HG03095 (cell line): ENCODE measurements at regions not wholly inside any gene's neighbourhood (a gene's known extent, or its start where the extent isn't known, plus 50 kb on each side); places are given as distances from the start of the nearest gene placed in this dataset.

ENCODE experiments used
- ATAC-seq: cut with Tn5 transposase; IDR thresholded peaks from one replicate; pipeline ENCODE4 v1.9.1; 2021; ENCODE audit warnings: moderate library complexity; ENCODE audit not compliant: unreplicated experiment

DNA sequence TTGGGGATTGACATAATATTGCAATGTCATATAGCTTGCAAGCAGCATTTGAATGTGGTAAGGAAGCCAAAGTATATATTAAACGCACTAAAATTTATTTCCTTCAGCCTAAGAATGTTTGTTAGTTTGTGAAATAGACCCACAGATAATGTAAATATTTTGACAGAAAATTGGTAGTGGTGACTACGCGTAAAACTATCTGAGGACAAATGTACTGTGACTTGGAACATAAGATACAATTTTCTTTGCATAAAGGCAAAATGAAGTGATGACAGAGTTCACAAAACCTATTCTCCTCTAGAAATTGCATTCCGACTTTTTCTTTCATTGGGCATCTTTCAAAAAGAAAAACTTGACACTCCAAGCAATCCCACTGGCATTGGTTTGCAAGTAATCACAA lies 411.1 kb upstream of the LRATD1 start:
- ATAC-seq: no peak

DNA sequence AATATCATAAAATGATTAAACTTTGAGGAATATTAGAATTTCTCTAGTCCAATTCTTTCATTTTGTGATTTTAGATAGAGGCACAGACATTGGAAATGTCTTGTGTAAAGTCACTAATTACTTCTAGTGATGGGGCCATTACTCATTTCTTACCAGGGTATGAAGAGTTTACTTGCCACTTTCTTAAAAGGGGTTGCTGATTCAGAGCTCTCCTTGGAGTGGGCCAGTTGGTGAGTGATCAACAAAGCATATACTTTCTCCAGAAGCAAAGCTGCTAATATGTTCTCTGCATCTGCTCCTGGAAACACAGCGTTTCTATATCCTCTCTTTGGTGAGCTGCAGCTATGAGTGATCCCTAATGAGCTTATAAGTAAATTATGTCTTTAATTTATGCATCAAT lies 408.9 kb upstream of the LRATD1 start:
- no peak for ATAC-seq

DNA sequence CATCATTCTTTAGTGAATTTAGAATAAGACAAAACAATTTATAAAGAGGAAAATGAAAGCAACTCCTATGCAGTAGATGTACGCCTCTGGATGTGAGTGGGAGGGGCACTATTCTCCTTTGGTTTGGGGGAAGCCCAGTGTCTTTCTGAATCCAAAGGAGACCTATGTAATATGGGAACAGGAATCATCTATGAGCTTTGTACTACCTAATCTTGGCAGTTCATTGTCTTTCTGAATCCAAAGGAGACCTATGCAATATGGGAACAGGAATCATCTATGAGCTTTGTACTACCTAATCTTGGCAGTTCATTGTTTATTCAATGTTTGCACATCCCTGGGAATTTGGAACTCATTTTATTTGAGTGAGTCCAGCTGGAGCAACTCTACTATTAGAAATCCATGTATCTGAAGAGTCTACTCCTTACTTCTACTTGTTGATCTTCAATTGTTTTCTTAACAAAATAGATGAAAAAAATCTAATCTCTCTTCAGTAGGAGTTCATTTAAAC lies 401.1 kb upstream of the LRATD1 start:
- ATAC-seq: no peak

DNA sequence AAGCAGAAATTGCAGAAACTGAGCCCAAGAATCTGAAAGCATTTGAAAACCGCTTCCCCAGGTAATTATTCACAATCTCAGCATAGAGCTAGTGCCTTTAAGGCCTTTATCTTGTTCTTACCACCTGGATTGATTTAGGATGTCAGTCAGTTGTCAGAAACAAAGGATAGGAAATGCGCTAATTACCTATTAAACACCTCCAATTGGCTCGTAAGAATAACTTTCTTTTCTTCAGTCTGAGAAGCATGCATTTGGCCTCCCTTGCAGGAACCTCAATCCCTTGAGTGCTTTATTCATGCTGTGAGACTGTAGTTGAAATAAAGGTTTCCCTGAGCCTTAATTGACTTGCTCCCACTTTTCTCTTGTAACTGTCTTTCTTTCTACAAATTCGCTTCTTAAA lies 400.3 kb upstream of the LRATD1 start:
- ATAC-seq: no peak

DNA sequence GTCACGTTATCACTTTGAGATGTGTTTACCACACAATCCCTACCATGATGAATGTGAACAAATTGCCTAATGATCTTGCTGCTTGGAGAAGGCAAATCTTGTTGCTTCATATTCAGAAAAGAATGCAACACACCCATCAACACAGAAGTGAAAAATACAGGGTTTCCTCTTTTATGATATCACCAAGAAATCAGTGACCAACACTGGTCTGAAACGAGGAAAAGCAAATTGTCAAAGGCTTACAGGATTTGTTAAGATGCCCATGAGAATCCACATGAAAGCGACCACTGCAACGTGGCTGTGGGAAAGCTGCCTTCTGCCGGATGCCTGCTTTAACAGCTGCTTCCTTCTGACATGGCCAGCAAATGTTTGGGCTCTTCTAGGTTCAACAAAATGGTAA lies 397.6 kb upstream of the LRATD1 start:
- ATAC-seq: no peak

DNA sequence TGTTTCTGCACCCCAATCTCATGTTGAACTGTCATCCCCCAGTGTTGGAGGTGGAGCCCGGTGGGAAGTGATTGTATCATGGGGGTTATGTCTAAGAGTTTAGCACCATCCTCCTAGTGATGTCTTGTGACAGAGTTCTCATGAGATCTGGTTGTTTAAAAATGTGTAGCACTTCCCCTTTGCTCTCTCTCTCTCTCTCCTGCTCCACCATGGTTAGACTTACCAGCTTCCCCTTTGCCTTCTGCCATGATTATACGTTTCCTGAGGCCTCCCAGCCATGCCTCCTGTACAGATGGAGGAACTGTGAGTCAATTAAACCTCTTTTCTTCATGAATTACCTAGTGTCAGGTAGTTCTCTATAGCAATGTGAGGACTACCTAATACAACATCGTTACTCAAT lies 396.9 kb upstream of the LRATD1 start:
- no peak for ATAC-seq

DNA sequence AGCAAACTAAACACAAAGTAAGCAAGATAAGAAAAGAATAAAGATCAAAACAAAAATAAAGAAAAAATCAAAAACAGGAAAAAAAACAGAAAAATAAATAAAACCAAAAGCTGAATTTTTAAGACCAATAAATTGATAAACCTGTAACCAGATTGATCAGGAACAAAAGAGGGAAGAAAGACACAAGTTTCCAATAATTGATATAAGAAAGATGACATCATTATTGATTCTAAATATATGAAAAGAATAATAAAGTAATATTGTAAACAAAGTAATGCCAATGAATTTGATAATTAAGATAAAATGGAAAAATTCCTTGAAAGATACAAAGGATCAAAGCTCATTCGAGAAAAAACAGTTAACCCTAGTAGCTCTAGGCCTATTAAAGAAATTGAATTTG lies 394.6 kb upstream of the LRATD1 start:
- no peak for ATAC-seq

DNA sequence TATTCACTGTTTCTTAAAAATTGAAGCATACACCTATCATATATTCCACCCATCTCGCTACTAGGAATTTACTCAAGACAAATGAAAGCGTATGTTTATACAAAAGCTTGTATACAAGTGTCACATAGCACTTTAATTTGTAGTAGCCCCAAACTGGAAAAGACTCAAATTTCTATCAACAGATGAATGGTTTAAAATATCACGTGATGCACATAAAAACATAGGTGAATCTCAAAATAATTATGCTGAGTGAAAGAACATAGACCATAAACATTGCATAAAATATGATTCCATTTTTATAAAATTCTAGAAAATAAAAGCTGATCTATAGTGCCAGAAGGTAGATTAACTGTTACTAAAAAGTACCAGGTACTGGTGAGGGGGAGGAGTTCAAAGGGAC lies 392.9 kb upstream of the LRATD1 start:
- ATAC-seq: no peak

DNA sequence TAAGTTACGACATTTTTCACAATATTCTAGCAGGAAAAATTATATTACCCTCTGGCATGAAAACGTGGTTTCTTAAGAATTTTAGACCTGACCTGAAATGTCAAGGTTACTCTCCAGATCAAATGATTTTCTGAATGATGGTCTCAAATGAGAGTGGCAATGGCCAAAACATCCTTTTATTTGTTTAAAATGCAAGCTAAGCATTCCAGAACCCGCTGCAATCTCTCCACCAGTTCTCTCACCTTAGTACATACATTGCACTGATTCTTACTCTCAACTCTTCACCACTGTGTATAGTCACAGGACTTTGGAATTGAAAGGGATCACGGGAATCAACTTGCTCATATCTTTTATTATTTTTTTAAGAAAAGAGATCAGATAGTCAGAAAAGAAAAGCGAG lies 391.6 kb upstream of the LRATD1 start:
- no peak for ATAC-seq

DNA sequence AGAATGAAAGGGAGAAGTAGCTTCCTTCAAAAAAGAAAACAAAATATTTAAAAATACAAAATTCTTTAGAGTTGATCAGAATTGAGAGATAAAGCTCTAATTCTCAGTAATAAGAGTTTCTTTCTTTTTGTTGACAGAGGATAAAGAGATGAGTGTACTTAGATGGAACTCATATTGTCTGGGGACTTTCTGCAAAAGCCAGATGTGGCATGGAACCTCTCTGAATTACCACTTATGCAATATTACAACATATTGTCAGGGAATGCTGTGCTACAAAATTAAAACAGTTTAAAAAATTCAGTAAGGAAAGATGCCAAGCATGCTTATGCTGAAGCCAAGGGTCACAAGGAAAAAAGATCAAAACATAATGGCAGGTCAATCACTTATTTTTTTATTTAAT lies 386.6 kb upstream of the LRATD1 start:
- ATAC-seq: no peak

DNA sequence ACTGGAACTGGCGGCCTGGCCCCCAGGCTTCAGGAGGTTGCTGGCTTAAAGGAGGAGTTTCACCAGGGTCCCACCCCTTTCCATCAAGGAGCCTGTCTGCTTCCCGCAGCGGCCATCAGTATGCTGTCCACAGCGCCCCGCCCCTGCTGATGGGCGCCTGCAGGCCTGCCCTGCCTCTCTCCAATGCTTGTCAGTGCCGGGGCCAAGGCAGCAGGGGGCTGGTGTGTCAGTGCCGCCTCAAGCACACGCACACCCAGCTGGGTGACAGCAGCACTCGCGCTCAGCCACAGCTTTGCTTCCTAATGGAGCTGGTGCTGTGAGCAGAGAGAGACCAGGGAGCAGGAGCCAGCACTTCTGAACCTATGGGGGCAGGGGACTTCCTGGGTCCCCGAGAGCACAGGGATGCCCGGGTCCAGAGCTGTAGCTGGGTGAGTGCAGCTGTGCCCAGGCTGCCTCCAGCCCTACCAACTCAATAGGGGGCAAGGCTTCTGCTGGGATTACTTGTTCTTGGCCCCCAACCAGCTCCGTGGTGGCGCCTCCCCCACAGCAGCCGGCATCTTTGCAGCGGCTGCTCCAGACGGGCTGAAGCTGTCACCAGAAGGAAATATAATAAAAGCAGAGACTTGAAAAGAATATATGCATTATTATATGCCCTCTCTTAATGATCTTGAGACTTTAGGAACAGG lies 377.2 kb upstream of the LRATD1 start:
- no peak for ATAC-seq

DNA sequence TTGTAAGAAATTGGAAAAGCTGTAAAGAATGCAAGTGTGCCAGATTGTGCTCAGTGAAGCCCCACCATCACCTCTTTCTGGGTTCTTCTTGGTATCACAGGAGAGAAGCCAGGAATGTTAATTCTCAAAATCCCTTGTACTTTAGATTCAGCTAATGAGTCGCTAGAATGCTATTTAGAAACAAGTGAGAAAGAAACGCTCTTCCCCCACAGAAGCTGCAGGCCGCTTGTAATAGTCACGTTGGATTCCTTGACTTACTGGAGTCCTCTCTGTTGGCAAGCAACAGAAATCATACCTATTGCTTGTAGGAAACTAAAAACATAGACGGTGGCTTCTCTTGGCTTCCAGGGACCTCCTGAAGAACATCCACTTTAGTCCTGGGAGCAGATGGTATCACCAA lies 375.6 kb upstream of the LRATD1 start:
- no peak for ATAC-seq

DNA sequence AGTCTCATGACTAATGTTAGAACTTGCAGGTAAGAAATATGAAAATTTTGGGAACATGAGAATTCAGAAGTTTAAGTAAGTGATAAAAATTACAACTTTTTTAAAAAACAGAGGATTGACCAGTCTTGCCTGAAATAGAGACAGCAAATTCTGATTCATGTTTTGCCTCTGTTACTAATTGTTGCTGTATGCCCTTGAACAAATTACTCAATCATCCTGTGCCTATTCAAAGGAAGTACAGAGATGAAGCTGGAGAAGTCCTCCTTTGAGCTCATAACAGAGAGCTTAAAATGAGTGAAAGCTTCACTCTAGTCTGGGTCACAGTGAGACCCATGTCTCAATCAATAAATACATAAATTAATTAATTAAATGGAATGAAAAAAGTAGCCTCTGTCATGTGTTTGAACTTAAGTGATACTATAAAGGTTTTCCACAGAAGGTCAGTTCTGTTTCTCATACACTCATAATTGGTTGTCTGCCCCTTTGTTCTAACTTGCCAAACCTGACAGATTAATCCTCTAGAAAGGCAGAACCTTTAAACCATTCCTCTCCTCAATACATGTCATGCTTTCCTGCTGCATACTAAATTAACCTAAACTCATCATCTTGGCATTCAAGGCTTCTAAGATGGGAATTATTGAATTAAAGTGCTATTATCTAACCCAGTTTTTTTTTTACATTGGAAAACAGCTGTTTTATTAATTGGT lies 374.6 kb upstream of the LRATD1 start:
- ATAC-seq: no peak

DNA sequence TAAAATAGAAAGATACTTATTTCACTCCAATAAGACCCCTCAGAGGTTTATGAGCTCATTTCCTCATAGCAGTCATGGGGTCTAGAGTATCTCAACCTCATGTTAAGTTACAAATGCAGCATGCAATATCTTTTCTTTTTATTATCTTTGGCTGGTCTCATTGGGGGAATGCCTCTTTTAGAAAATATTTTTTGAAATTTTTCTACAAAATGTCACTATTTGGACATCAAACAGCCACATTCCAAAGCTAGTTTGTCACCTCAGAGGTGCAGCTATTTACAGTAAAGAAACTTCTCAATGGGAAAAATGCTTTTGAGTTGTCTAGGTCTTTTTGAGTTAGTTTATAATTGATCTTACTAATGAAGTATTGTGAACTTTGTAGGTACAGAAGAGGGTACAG lies 370.7 kb upstream of the LRATD1 start:
- no peak for ATAC-seq

DNA sequence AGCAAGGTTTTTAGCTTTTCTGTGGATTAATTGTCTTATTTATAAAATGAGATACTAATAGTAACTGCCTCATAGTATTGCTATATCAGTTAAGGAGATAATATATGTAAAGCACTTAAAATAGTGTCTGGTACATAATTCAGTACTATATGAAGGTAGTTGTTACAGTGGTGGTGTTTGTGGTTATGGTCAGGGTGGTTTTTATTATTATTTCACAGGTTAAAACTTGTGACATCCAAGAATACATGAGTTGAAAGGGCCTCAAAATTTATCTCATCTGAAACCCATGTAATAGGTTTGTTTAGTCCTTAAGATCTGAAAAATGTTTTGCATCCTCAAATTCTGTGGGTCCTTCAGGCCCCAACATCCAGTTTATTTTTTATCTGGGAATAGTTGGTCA lies 369.5 kb upstream of the LRATD1 start:
- ATAC-seq: no peak

DNA sequence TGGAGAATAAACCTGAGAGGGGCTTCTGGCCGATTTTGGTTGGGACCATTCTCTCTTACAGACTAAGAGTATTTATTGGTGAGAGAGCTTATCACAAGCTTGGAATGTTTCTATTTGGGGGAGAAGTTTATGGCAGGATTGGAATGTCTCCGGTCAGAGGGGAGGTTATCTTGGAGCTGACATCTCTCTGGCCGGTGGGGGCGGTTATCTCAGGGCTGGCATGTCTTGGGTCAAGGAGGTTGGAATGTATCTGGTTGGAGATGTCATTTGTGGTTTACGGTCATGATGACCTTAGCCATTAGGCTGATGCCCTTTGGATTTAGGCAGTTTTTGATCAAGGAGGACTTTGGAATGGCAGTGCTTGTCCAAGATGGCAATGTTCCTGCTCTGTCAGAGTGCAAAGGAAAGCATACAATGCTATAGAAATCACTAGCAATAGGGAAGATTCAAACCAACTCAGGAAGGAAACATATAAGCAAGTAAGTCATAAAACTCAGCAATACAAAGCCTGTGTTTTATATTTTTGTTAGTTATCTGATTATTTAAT lies 362.4 kb upstream of the LRATD1 start:
- ATAC-seq: no peak

DNA sequence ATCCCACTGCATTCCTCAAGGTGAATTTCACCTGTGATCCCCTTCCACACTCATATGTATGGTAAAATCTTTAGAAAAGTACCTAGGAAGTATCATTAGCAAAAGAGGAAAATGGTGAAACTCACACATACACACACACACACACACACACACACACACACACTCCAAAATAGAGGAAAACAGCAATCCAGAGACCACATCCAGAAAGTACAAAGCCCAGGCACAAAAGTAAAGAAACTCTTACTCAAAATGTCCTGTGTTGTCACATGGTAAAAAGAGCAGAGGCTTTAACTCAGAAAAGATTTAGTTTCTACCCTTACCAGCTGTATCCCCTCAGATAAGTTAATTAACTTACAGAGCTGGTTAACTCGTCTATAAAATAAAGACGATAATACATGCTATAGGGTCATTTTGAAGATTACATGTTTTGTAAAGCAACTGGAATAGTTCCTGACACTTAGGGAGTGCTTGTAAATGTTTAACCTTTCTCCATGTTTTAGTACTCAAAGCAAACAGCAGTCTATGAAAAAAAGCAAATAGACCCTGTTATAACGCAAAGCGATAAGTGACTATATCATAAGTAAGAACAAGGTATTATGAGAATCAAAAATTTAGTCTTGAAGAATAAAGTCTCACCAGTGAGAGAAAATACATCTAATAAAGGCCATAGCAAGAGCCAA lies 360.0 kb upstream of the LRATD1 start:
- no peak for ATAC-seq

DNA sequence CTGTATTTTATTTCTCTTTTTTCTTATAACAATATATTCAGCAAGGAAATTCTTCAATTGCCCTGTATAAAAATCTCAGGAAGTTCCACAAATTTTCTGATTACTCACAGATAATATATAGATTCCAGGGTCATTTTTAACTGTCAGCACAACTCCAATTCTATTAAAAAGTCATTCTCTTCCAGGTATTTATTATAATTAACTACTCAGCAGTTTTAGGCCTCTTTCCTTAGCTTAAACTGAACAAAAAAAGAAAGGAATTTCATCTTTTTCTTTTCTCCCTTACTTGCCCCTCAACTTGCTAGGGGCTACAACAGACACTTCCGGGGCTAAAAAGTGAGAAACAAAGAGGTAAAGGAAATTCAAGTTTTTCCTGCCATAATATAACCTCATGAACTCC lies 358.9 kb upstream of the LRATD1 start:
- no peak for ATAC-seq

DNA sequence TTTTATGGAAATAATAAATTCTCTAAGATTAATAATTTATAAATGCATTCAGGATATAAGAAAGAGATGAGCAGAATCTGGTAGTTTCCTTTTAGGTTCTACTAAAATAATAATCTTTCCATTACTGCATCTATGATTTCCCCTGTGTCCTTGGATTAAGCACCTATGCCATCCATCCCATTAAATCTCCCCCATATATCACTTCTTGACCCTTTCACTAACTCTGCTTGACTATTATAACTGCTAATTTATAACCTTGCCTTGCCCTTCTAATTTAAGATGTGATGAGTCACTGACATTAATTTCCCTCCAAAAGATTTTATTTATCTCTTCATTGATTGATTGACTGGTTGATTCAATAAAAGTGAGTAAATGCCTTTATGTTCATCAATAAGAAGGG lies 348.3 kb upstream of the LRATD1 start:
- ATAC-seq: no peak

DNA sequence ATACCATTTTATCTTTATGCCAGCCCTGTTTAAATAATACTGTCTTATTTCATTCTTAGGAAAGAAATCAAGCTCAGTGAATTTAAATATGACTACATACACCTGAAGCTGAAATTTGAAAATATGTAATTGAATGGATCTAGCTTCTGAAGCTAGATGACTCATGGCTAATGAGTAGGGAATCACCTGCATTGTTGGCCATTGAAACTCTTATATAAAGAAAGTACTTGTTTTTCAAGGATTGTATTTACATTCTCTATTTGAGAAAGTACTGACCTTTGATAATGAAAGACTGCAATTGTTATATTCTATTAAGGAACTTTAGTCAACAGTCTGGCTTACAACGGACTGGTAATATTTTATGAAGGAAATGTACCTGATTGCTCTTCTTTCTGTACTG lies 346.7 kb upstream of the LRATD1 start:
- no peak for ATAC-seq

DNA sequence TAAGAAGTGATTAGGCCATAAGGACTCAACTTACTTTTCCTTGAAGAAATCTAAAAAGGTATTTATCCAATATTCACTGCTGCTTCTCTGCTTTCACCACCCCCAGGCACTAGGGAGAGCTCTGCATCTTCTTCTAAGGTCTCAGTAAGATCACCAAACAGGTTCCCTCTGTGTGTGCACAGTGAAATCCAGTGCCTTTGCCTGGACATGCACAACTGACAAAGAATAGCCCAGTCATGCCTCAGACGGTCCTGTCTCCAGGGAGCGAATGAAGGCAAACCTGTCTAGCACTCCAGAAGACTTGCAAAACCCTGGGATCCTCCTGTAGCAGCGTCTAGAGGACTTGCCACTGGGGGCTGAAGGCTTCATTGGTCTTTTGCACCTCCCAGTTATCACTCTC lies 344.5 kb upstream of the LRATD1 start:
- no peak for ATAC-seq

DNA sequence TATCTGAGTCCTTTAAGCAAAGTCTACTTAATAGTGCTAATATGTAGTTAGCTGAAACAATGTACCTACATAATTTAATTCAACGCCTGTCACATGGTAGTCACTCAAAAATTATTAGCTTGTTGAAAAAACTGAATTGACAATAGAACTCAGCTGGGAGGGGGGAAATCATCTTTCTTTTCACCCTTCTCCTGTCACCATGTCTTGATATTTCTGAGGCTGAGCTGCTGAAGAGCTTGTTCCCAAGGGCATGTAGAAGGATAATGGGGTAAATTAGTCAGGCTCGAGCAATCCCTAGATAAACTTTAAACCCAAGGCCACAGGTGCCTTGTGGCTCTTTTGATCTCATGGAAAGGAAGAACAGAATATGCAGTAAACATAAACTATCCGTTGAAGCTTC lies 339.6 kb upstream of the LRATD1 start:
- no peak for ATAC-seq
